ENCODE measurements at regions not wholly inside any gene's neighbourhood (a gene's known extent, or its start where the extent isn't known, plus 50 kb on each side); places are given as distances from the start of the nearest gene placed in this dataset.

- Histone ChIP-seq H3K9me3 (peaks cover 11% of the 10 kb centered on the region), H4K20me1 (no peaks in the 10 kb centered on the region), H3K4me1 (0 out of 2 replicates have a peak, but pooled peaks cover 4% of the 10 kb centered on the region), H3K4me2 (no peak overlapping the region), H3K27me3 (no peaks in the 10 kb centered on the region), H3K36me3 (no peaks in the 10 kb centered on the region), H3K27ac (no peak overlapping the region), H3K9ac (no peak overlapping the region), H3K4me3 (no peak overlapping the region)
- no peak for TF ChIP-seq Cebpa-rat (IDR thresholded peaks at IDR 0.05)
These were observed 1456.1 kb upstream of the IGFBP7 start for GRCh38 chr4:58566260-58566659.

- Histone ChIP-seq H3K4me3 (no peak overlapping the region), H4K20me1 (no peaks in the 10 kb centered on the region), H3K27ac (no peak overlapping the region), H3K9ac (no peak overlapping the region), H3K27me3 (no peaks in the 10 kb centered on the region), H3K4me1 (no peaks in the 10 kb centered on the region), H3K4me2 (no peak overlapping the region), H3K9me3 (peaks cover 4% of the 10 kb centered on the region), H3K36me3 (no peaks in the 10 kb centered on the region)
- TF ChIP-seq Cebpa-rat (IDR thresholded peaks at IDR 0.05), result no peak
These were observed 1454.7 kb upstream of the IGFBP7 start for GRCh38 chr4:58564695-58565475.

GRCh38 chr4:58561170-58561569 is 1451.0 kb upstream of the IGFBP7 start:
- no peak overlapping the region for H3K9ac ChIP-seq
- H3K27me3 ChIP-seq, result no peaks in the 10 kb centered on the region
- no peaks in the 10 kb centered on the region for H3K9me3 ChIP-seq
- H4K20me1 ChIP-seq, result no peaks in the 10 kb centered on the region
- no peak overlapping the region for H3K4me2 ChIP-seq
- H3K27ac ChIP-seq, result no peak overlapping the region
- TF ChIP-seq Cebpa-rat (IDR thresholded peaks at IDR 0.05), result no peak
- H3K4me3 ChIP-seq, result no peak overlapping the region
- H3K36me3 ChIP-seq, result no peaks in the 10 kb centered on the region
- H3K4me1 ChIP-seq, result no peaks in the 10 kb centered on the region

- H3K27me3 ChIP-seq, result no peaks in the 10 kb centered on the region
- H3K4me1 ChIP-seq, result no peaks in the 10 kb centered on the region
- H3K36me3 ChIP-seq, result no peaks in the 10 kb centered on the region
- no peak overlapping the region for H3K4me2 ChIP-seq
- TF ChIP-seq Cebpa-rat (IDR thresholded peaks at IDR 0.05), result no peak
- H4K20me1 ChIP-seq, result no peaks in the 10 kb centered on the region
- H3K4me3 ChIP-seq, result no peak overlapping the region
- H3K27ac ChIP-seq, result no peak overlapping the region
- no peak overlapping the region for H3K9ac ChIP-seq
- H3K9me3 ChIP-seq, result no peaks in the 10 kb centered on the region
These were observed 1450.6 kb upstream of the IGFBP7 start for GRCh38 chr4:58560736-58561135.

GRCh38 chr4:58553679-58554078 is 1443.5 kb upstream of the IGFBP7 start:
- Histone ChIP-seq H4K20me1 (no peaks in the 10 kb centered on the region), H3K4me3 (no peak overlapping the region), H3K27me3 (no peaks in the 10 kb centered on the region), H3K36me3 (no peaks in the 10 kb centered on the region), H3K4me2 (no peak overlapping the region), H3K9me3 (no peaks in the 10 kb centered on the region), H3K27ac (no peak overlapping the region), H3K9ac (no peak overlapping the region), H3K4me1 (no peaks in the 10 kb centered on the region)
- TF ChIP-seq Cebpa-rat (IDR thresholded peaks at IDR 0.05), result no peak

GRCh38 chr4:58553031-58553430 is 1442.8 kb upstream of the IGFBP7 start:
- no peak overlapping the region for H3K4me2 ChIP-seq
- no peaks in the 10 kb centered on the region for H3K9me3 ChIP-seq
- H4K20me1 ChIP-seq, result no peaks in the 10 kb centered on the region
- H3K4me3 ChIP-seq, result no peak overlapping the region
- no peaks in the 10 kb centered on the region for H3K4me1 ChIP-seq
- TF ChIP-seq Cebpa-rat (IDR thresholded peaks at IDR 0.05), result no peak
- no peak overlapping the region for H3K27ac ChIP-seq
- no peak overlapping the region for H3K9ac ChIP-seq
- H3K27me3 ChIP-seq, result no peaks in the 10 kb centered on the region
- no peaks in the 10 kb centered on the region for H3K36me3 ChIP-seq

GRCh38 chr4:58551676-58552075 is 1441.5 kb upstream of the IGFBP7 start:
- Histone ChIP-seq H3K9me3 (no peaks in the 10 kb centered on the region), H3K4me2 (no peak overlapping the region), H3K9ac (no peak overlapping the region), H3K4me1 (no peaks in the 10 kb centered on the region), H4K20me1 (no peaks in the 10 kb centered on the region), H3K27ac (no peak overlapping the region), H3K27me3 (no peaks in the 10 kb centered on the region), H3K4me3 (no peak overlapping the region), H3K36me3 (no peaks in the 10 kb centered on the region)
- no peak for TF ChIP-seq Cebpa-rat (IDR thresholded peaks at IDR 0.05)

GRCh38 chr4:58543465-58543864 is 1433.3 kb upstream of the IGFBP7 start:
- Histone ChIP-seq H3K9ac (no peak overlapping the region), H3K27me3 (no peaks in the 10 kb centered on the region), H4K20me1 (no peaks in the 10 kb centered on the region), H3K4me1 (no peaks in the 10 kb centered on the region), H3K9me3 (no peaks in the 10 kb centered on the region), H3K4me3 (no peak overlapping the region), H3K36me3 (no peaks in the 10 kb centered on the region), H3K4me2 (no peak overlapping the region), H3K27ac (no peak overlapping the region)
- no peak for TF ChIP-seq Cebpa-rat (IDR thresholded peaks at IDR 0.05)

GRCh38 chr4:58541926-58542325 is 1431.7 kb upstream of the IGFBP7 start:
- TF ChIP-seq Cebpa-rat (IDR thresholded peaks at IDR 0.05), result no peak
- H4K20me1 ChIP-seq, result no peaks in the 10 kb centered on the region

GRCh38 chr4:58522765-58523382 is 1412.7 kb upstream of the IGFBP7 start:
- no peak overlapping the region for H3K27ac ChIP-seq
- H3K27me3 ChIP-seq, result no peaks in the 10 kb centered on the region
- no peak overlapping the region for H3K9ac ChIP-seq
- no peak for TF ChIP-seq Cebpa-rat (IDR thresholded peaks at IDR 0.05)
- no peaks in the 10 kb centered on the region for H4K20me1 ChIP-seq
- H3K4me2 ChIP-seq, result no peak overlapping the region
- H3K36me3 ChIP-seq, result no peaks in the 10 kb centered on the region
- H3K9me3 ChIP-seq, result no peaks in the 10 kb centered on the region
- H3K4me1 ChIP-seq, result no peaks in the 10 kb centered on the region
- H3K4me3 ChIP-seq, result no peak overlapping the region

More at GRCh38 chr4:58541926-58542325, 1431.7 kb upstream of the IGFBP7 start:
- Histone ChIP-seq H3K36me3 (no peaks in the 10 kb centered on the region), H3K27ac (no peak overlapping the region), H3K4me3 (no peak overlapping the region), H3K4me2 (no peak overlapping the region), H3K9ac (no peak overlapping the region), H3K4me1 (no peaks in the 10 kb centered on the region), H3K27me3 (no peaks in the 10 kb centered on the region), H3K9me3 (no peaks in the 10 kb centered on the region)

Data from BLaER1 (cell line).